ENCODE measurements at regions not wholly inside any gene's neighbourhood (a gene's known extent, or its start where the extent isn't known, plus 50 kb on each side); places are given as distances from the start of the nearest gene placed in this dataset.

DNA sequence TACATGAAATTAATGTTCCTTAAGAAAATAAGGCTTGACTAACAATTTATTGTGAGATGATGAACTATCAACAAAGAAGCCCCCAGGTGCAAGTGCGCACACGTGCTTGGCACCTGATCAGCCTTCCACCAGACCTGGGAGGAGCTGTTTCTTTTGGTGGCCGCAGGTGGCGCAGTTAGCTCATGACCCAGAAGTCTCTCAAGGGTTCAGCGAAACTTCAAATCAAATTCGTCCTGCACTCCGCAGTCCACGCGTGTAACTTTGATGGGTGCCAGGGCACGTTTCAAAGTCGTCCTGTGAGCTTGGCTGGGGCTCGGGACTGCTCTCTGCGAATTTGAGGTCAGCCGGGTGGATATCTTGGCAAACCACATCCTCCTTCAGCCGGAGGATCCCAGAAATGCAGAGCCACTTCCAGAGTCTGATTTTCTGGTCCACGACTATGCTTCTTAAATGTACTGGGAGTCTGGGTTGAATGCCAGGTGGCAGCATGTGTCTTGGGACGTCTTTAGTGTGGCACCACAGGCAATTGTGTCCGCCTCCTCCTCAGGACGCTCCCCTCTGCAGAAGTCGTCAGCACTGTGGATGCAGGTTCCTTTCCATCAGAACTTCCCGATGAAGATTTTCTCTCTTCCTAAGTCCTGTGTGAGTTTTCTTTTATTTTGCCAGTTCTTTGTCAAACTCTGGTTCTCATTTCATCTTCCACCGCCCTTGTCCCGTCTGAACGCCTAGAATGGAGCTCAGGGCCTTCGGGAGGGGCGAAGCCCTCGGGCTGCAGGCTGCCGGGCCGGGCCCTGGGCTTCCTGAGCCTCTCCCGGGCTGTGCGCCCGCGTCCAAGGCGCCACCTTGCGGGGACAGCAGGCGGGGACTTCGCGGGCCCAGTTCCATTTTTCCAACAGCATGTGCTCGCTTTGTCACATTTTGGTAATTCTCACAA, 61.3 kb upstream of the RAPGEF4 start:
- H3K4me3 ChIP-seq (ENCODE audit: low read depth, low read length) = no peak overlapping the region
- peak; percentile 58 for TF ChIP-seq CTCF (IDR thresholded peaks at IDR 0.05; ENCODE audit: low read depth, low read length, missing control alignments)
- no peak for DNase-seq (ENCODE audit: low read depth)

GRCh38 chr2:172674968-172675303, 60.7 kb upstream of the RAPGEF4 start:
- no peak for DNase-seq (ENCODE audit: low read depth)
- no peak for TF ChIP-seq CTCF (IDR thresholded peaks at IDR 0.05; ENCODE audit: low read depth, low read length, missing control alignments)
- H3K4me3 ChIP-seq (ENCODE audit: low read depth, low read length) = no peak overlapping the region

DNA sequence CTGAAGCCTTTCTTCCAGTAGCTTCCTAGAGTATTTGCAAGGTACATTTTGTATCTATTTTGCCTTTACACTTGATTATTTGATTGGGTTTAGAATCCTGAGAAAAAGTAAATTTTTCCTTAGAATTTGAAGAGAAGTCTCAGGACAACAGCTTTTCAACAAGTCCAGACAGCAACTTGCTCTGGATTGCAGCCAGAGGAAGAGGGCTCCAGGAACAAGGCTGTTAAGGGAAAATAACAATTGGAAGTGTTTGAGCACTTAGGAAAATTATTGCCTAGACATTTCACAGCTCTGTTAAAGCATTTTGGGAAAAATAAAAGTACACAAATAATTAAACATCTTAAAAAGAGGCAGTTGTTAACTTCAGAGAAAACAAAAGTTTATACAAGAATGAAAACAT, 58.3 kb upstream of the RAPGEF4 start:
- no peak overlapping the region for H3K4me3 ChIP-seq (ENCODE audit: low read depth, low read length)
- DNase-seq (ENCODE audit: low read depth) = no peak
- TF ChIP-seq CTCF (IDR thresholded peaks at IDR 0.05; ENCODE audit: low read depth, low read length, missing control alignments) = no peak

DNA sequence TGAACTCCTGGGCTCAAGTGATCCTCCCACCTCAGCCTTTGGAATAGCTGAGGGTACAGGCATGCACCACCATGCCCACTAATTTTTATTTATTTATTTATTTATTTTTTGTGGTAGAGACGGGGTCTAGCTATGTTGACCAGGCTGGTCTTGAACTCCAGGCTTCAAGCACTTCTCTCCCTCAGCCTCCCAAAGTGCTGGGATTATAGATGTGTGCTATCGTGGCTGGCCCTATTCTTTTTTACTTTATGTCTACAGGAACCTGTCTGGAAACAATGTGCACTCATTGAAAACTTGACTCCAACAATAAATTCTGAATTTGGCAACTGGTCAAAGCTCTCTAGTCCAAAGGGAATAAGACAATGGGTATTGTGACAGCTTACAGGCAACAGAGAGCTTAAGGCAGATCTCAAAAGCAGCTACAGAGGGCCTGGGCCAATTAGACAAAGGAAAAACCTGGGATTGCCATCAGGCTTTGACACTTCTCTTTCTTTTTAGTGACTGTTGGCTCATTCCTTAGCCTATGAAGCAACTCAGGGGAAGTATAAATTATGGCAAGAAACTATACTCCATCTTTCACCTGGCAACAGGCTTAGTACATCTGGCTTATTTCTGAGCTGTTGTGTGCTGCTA, 55.1 kb upstream of the RAPGEF4 start:
- no peak overlapping the region for H3K4me3 ChIP-seq (ENCODE audit: low read depth, low read length)
- TF ChIP-seq CTCF (IDR thresholded peaks at IDR 0.05; ENCODE audit: low read depth, low read length, missing control alignments) = no peak
- no peak for DNase-seq (ENCODE audit: low read depth)

- no peak for DNase-seq (ENCODE audit: low read depth)
- H3K4me3 ChIP-seq (ENCODE audit: low read depth, low read length) = no peak overlapping the region
Measured at GRCh38 chr2:172685467-172685866, 50.2 kb upstream of the RAPGEF4 start.

More at GRCh38 chr2:172685467-172685866, 50.2 kb upstream of the RAPGEF4 start:
- no peak for TF ChIP-seq CTCF (IDR thresholded peaks at IDR 0.05; ENCODE audit: low read depth, low read length, missing control alignments)
